Astrocyte of the spinal cord (primary cell): ENCODE measurements at regions not wholly inside any gene's neighbourhood (a gene's known extent, or its start where the extent isn't known, plus 50 kb on each side); places are given as distances from the start of the nearest gene placed in this dataset.

ENCODE experiments used
- DNase-seq: peaks from one replicate; pipeline ENCODE4 v3.0.0; 2011; ENCODE audit warnings: low read depth, low spot score
- H3K4me3 ChIP-seq: 2 replicates; pipeline ENCODE4 v1.5.1; 2011; ENCODE audit warnings: low read depth, mild to moderate bottlenecking, low read length, moderate library complexity
- CTCF ChIP-seq: IDR thresholded peaks from 2 replicates; pipeline ENCODE4 v1.5.1; 2012; ENCODE audit warnings: low read depth, mild to moderate bottlenecking, low read length, inconsistent platforms
- in situ Hi-C: cut with HindIII; loops from 2 replicates; pipeline ENCODE4 v1.10.0; 2017; ENCODE audit warnings: low sequenced_read_pairs

- in situ Hi-C loops: no loop called here
- H3K4me3 ChIP-seq: no peak overlapping the region
- DNase-seq: no peak
- TF ChIP-seq CTCF: no peak
These were observed 221.2 kb upstream of the SFSWAP start for GRCh38 chr12:131489718-131490117.

- in situ Hi-C loops: no loop called here
- no peak overlapping the region for H3K4me3 ChIP-seq
- DNase-seq: no peak
- TF ChIP-seq CTCF: no peak
These were observed 219.7 kb upstream of the SFSWAP start for GRCh38 chr12:131491155-131491554.

GRCh38 chr12:131491916-131492490, 218.9 kb upstream of the SFSWAP start:
- no peak for DNase-seq
- in situ Hi-C loops: no loop called here
- TF ChIP-seq CTCF: no peak
- H3K4me3 ChIP-seq: no peak overlapping the region

GRCh38 chr12:131493068-131493826, 217.6 kb upstream of the SFSWAP start:
- DNase-seq: no peak

GRCh38 chr12:131494216-131494615, 216.7 kb upstream of the SFSWAP start:
- no peak for TF ChIP-seq CTCF
- no peak for DNase-seq
- no peak overlapping the region for H3K4me3 ChIP-seq
- in situ Hi-C loops: no loop called here

More at GRCh38 chr12:131493068-131493826, 217.6 kb upstream of the SFSWAP start:
- H3K4me3 ChIP-seq: no peak overlapping the region
- no peak for TF ChIP-seq CTCF
- in situ Hi-C loops: no loop called here

GRCh38 chr12:131494741-131495524, 216.0 kb upstream of the SFSWAP start:
- H3K4me3 ChIP-seq: no peak overlapping the region
- in situ Hi-C loops: no loop called here
- TF ChIP-seq CTCF: no peak
- no peak for DNase-seq
